Left ventricle myocardium inferior (tissue), 1 donor: ENCODE measurements at regions not wholly inside any gene's neighbourhood (a gene's known extent, or its start where the extent isn't known, plus 50 kb on each side); places are given as distances from the start of the nearest gene placed in this dataset.

Source experiments
- DNase-seq: peaks from one replicate; pipeline ENCODE4 v3.0.0-alpha.2; 2020
- H3K27ac ChIP-seq: fragments of 200-600 bp; replicated peaks from 2 replicates; pipeline ENCODE4 v1.8.0; 2021
- H3K27me3 ChIP-seq: fragments of 200-600 bp; 2 replicates; pipeline ENCODE4 v1.8.0; 2021; ENCODE audit warnings: low read depth
- H3K36me3 ChIP-seq: fragments of 200-600 bp; 2 replicates; pipeline ENCODE4 v1.8.0; 2021
- H3K4me1 ChIP-seq: fragments of 200-600 bp; 2 replicates; pipeline ENCODE4 v1.8.0; 2021
- H3K4me3 ChIP-seq: fragments of 200-600 bp; 2 replicates; pipeline ENCODE4 v1.8.0; 2021; ENCODE audit warnings: mild to moderate bottlenecking, moderate library complexity
- H3K9me3 ChIP-seq: fragments of 200-600 bp; replicated peaks from 2 replicates; pipeline ENCODE4 v1.8.0; 2021
- intact Hi-C: fragments of 100-400 bp; cut with micrococcal nuclease; formaldehyde crosslinking; loops from one replicate; pipeline ENCODE4 v1.11.0; 2022
- TF ChIP-seq, protein P1 (sequence below): fragments of 200-600 bp; IDR thresholded peaks from 2 replicates; pipeline ENCODE4 v1.8.0; 2021; ENCODE audit warnings: antibody characterized with exemption, mild to moderate bottlenecking, borderline replicate concordance
- donor health status: DM: no; HTN: yes; CAD: no; lungs with severe emphysema.

DNA sequence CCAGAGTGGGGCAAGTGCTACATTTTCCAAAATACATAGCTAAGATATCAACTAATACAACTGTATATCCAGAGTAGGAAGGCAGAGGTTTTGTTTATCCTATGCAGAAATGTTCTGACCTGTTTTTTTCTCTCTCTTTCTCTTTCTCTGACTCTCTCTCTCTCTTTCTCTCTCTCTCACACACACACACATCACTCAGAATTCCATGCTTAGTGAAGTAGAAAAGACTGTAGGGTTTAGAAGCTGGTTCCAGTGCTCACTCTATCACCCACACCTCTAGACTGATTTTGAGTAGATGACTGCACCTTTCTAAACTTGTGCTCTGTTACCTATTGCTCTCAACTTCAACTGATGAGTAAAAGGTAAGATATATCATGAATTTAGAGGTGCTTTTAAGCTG is 356.7 kb downstream of the LRIG3 start:
- TF ChIP-seq, protein P1, sequence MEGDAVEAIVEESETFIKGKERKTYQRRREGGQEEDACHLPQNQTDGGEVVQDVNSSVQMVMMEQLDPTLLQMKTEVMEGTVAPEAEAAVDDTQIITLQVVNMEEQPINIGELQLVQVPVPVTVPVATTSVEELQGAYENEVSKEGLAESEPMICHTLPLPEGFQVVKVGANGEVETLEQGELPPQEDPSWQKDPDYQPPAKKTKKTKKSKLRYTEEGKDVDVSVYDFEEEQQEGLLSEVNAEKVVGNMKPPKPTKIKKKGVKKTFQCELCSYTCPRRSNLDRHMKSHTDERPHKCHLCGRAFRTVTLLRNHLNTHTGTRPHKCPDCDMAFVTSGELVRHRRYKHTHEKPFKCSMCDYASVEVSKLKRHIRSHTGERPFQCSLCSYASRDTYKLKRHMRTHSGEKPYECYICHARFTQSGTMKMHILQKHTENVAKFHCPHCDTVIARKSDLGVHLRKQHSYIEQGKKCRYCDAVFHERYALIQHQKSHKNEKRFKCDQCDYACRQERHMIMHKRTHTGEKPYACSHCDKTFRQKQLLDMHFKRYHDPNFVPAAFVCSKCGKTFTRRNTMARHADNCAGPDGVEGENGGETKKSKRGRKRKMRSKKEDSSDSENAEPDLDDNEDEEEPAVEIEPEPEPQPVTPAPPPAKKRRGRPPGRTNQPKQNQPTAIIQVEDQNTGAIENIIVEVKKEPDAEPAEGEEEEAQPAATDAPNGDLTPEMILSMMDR = no peak
- Histone ChIP-seq H3K4me3 (no peak overlapping the region), H3K27ac (no peak overlapping the region), H3K27me3 (no peaks in the 10 kb centered on the region), H3K4me1 (no peaks in the 10 kb centered on the region), H3K9me3 (no peaks in the 10 kb centered on the region), H3K36me3 (no peaks in the 10 kb centered on the region)
- DNase-seq = no peak
- intact Hi-C loops = no loop called here

DNA sequence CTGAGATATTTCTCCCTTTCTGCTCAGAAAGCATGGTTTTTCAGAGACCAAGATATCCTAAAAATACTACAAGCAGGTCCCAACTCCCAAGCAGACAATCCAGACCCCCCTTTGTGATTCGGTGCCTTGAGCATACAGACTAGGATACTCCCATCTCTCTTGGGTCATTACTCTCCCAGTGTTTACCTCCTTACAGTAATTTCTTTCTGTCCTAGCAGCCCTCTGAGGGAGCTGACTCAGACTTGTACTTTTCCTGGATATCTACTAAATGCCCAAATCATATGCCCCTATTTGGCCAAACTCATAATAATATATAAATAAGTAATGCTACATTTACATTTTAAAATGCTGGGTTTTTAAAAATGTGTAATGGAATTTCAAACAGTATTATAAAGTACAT is 355.6 kb downstream of the LRIG3 start:
- intact Hi-C loops = no loop called here
- no peaks in the 10 kb centered on the region for H3K27me3 ChIP-seq
- H3K4me3 ChIP-seq = no peak overlapping the region
- H3K4me1 ChIP-seq = no peaks in the 10 kb centered on the region
- H3K27ac ChIP-seq = no peak overlapping the region
- TF ChIP-seq, protein P1 = no peak
- H3K36me3 ChIP-seq = no peaks in the 10 kb centered on the region
- no peak for DNase-seq
- no peaks in the 10 kb centered on the region for H3K9me3 ChIP-seq

DNA sequence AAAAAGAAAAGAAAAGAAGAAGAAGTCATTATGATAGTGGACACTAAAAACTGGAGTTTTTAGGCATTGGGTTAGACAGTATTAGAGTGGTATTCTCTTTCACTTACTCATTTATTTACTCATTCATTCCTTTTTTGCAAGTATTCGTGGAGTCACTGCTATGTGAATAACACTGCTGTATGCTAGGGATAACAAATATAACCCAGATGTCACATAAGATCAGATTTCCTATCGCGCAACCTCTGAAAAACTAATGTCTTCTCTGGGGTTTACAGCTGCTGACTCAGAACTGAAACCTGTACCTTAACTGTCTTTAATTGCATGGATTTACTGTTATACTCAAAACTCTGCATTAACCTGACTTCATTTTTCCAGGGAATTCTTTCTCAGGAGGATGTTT is 353.7 kb downstream of the LRIG3 start:
- H3K4me1 ChIP-seq = no peaks in the 10 kb centered on the region
- TF ChIP-seq, protein P1 = no peak
- no peaks in the 10 kb centered on the region for H3K27me3 ChIP-seq
- no peak for DNase-seq
- intact Hi-C loops = no loop called here
- H3K4me3 ChIP-seq = no peak overlapping the region
- H3K36me3 ChIP-seq = no peaks in the 10 kb centered on the region
- no peak overlapping the region for H3K27ac ChIP-seq
- no peaks in the 10 kb centered on the region for H3K9me3 ChIP-seq

DNA sequence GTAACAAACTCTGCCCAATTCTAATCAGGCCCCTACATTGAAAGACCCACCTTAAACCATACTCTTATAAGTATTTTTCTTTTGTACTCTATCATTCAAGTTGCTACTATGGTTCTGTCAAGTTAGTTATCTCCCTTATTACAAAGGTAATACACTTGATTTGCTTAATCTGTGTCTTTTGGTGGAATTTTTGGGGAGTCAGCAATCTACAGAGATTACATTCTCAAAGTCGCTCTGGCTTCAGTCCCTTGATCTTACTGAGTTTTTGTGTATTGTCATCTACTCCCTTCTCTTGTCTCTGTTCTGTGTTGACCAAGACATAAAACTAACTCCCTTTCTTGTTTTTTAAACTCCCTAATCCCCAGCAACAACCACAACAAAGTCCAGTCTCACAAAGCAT is 353.1 kb downstream of the LRIG3 start:
- H3K9me3 ChIP-seq = no peaks in the 10 kb centered on the region
- DNase-seq = no peak
- intact Hi-C loops = no loop called here
- no peaks in the 10 kb centered on the region for H3K27me3 ChIP-seq
- H3K36me3 ChIP-seq = no peaks in the 10 kb centered on the region
- no peak overlapping the region for H3K4me3 ChIP-seq
- no peak overlapping the region for H3K27ac ChIP-seq
- H3K4me1 ChIP-seq = no peaks in the 10 kb centered on the region
- TF ChIP-seq, protein P1 = no peak

DNA sequence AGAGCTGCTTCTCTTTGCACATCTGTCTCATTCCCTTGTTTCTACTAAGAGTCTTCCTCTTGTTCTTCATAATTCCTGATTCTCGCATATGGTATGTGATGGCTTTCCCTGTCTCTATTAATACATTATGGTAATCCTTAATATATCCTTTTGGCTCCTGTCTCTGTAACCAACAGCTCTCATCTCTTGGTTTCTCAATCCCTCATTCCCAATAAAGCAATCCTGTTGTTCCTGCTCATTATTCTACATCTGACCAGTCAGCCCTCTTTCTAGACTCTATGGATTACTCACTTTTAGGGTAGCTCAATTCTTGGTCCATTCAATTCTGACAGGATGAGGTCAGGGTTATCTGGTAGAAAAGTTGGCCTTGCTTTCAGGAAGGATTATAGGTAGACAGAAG is 349.9 kb downstream of the LRIG3 start:
- TF ChIP-seq, protein P1 = no peak
- Histone ChIP-seq H3K4me1 (no peaks in the 10 kb centered on the region), H3K27ac (no peak overlapping the region), H3K9me3 (no peaks in the 10 kb centered on the region), H3K4me3 (no peak overlapping the region), H3K27me3 (no peaks in the 10 kb centered on the region), H3K36me3 (no peaks in the 10 kb centered on the region)
- DNase-seq = no peak
- intact Hi-C loops = no loop called here

DNA sequence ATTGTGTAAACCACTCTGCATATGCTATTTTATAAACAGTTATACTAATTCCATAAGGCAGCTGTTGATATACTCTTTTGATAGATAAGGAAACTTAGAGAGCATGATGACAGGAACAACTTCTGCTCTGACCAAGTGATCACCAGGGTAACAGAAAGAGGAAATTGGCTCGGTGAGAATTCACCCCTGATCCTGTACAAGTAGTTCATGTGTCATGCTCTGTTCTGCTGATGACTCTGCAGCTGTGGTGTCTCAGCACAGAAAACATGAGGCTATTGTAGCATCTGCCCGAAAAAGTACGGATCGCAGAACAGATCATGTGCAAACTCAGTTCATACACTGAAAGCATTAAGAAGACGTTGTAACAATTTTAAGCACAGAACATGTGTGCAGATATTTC is 345.0 kb downstream of the LRIG3 start:
- H3K27ac ChIP-seq = no peak overlapping the region
- no peak for DNase-seq
- H3K36me3 ChIP-seq = no peaks in the 10 kb centered on the region
- H3K4me1 ChIP-seq = no peaks in the 10 kb centered on the region
- no peaks in the 10 kb centered on the region for H3K27me3 ChIP-seq
- TF ChIP-seq, protein P1 = no peak
- H3K9me3 ChIP-seq = no peaks in the 10 kb centered on the region
- no peak overlapping the region for H3K4me3 ChIP-seq
- intact Hi-C loops = no loop called here
